NCI-H2029 treated with DMSO at 0.1 percent for 48 hours (cell line): ENCODE measurements at regions not wholly inside any gene's neighbourhood (a gene's known extent, or its start where the extent isn't known, plus 50 kb on each side); places are given as distances from the start of the nearest gene placed in this dataset.
A peak's percentile ranks its signal among the peaks of the same experiment; 100 is the strongest.

Source experiments
- DNase-seq: peaks from one replicate; lab custom pipeline; 2025; lab: John Stamatoyannopoulos, UW

- DNase-seq, result no peak
Observed at GRCh38 chr9:118059484-118060278, 355.5 kb downstream of the TLR4 start.

- no peak for DNase-seq
Observed at GRCh38 chr9:118083161-118083560, 379.0 kb downstream of the TLR4 start.

- DNase-seq, result no peak
Observed at GRCh38 chr9:118088090-118088489, 383.9 kb downstream of the TLR4 start.

- DNase-seq, result no peak
Observed at GRCh38 chr9:118091226-118091625, 387.0 kb downstream of the TLR4 start.

- DNase-seq, result no peak
Observed at GRCh38 chr9:118091711-118092500, 387.7 kb downstream of the TLR4 start.

GRCh38 chr9:118094387-118094786, 390.2 kb downstream of the TLR4 start:
- no peak for DNase-seq

GRCh38 chr9:118100529-118101419, 396.6 kb downstream of the TLR4 start:
- no peak for DNase-seq

GRCh38 chr9:118104363-118104762, 400.2 kb downstream of the TLR4 start:
- DNase-seq, result no peak

GRCh38 chr9:118108971-118109370, 404.8 kb downstream of the TLR4 start:
- DNase-seq, result no peak

GRCh38 chr9:118109542-118109941, 405.3 kb downstream of the TLR4 start:
- DNase-seq, result no peak

- no peak for DNase-seq
Observed at GRCh38 chr9:118121361-118121760, 417.2 kb downstream of the TLR4 start.

- DNase-seq, result no peak
Observed at GRCh38 chr9:118128313-118128712, 424.1 kb downstream of the TLR4 start.

- DNase-seq, result no peak
Observed at GRCh38 chr9:118129541-118129940, 425.3 kb downstream of the TLR4 start.

GRCh38 chr9:118148990-118149389, 444.8 kb downstream of the TLR4 start:
- no peak for DNase-seq

- no peak for DNase-seq
Observed at GRCh38 chr9:118156846-118157245, 452.6 kb downstream of the TLR4 start.

GRCh38 chr9:118162716-118163115, 458.5 kb downstream of the TLR4 start:
- no peak for DNase-seq

GRCh38 chr9:118163751-118164150, 459.5 kb downstream of the TLR4 start:
- no peak for DNase-seq

- no peak for DNase-seq
Observed at GRCh38 chr9:118165451-118165850, 461.2 kb downstream of the TLR4 start.

GRCh38 chr9:118170032-118170955, 466.1 kb downstream of the TLR4 start:
- peak; percentile 44 for DNase-seq

GRCh38 chr9:118177241-118177640, 473.0 kb downstream of the TLR4 start:
- no peak for DNase-seq

- DNase-seq, result no peak
Observed at GRCh38 chr9:118183576-118183975, 479.4 kb downstream of the TLR4 start.
